Cardiac muscle cell (in vitro differentiated cells and primary cell): ENCODE measurements at regions not wholly inside any gene's neighbourhood (a gene's known extent, or its start where the extent isn't known, plus 50 kb on each side); places are given as distances from the start of the nearest gene placed in this dataset.

Experiments used
- DNase-seq, 2 donors: peaks; one replicate each; pipeline versions ENCODE4 v3.0.0 to v3.0.0-alpha.2; 2010 to 2017; ENCODE audit warnings: low read depth in 1 of 2, low spot score in 1 of 2
- H3K27ac ChIP-seq: fragments of 200-600 bp; sonication (generic); 2 replicates; pipeline ENCODE4 v1.5.1; 2016
- H3K27me3 ChIP-seq: fragments of 200-600 bp; sonication (generic); 2 replicates; pipeline ENCODE4 v1.6.0; 2016; ENCODE audit warnings: control low read depth
- H3K36me3 ChIP-seq: fragments of 200-600 bp; sonication (generic); 2 replicates; pipeline ENCODE4 v1.5.1; 2016; ENCODE audit warnings: control low read depth
- H3K4me1 ChIP-seq: fragments of 200-600 bp; sonication (generic); 2 replicates; pipeline ENCODE4 v1.8.1; 2017; ENCODE audit warnings: low read depth, mild to moderate bottlenecking, mixed run types
- H3K4me3 ChIP-seq: fragments of 200-600 bp; sonication (generic); 2 replicates; pipeline ENCODE4 v1.5.1; 2016; ENCODE audit warnings: mild to moderate bottlenecking
- H3K9me3 ChIP-seq: fragments of 200-600 bp; sonication (generic); 2 replicates; pipeline ENCODE4 v1.5.1; 2017; ENCODE audit warnings: low read depth, mild to moderate bottlenecking, control low read depth
- CTCF ChIP-seq: IDR thresholded peaks from 2 replicates; pipeline ENCODE4 v1.5.1; 2012; ENCODE audit warnings: low read depth, mild to moderate bottlenecking, low read length

GRCh38 chr10:4020631-4021030 is 235.6 kb upstream of the KLF6 start:
- no peak for DNase-seq
- no peaks in the 10 kb centered on the region for H3K9me3 ChIP-seq
- H3K4me3 ChIP-seq: no peak overlapping the region
- H3K27ac ChIP-seq: no peak overlapping the region
- H3K27me3 ChIP-seq: no peaks in the 10 kb centered on the region
- TF ChIP-seq CTCF: no peak
- H3K4me1 ChIP-seq: no peaks in the 10 kb centered on the region
- H3K36me3 ChIP-seq: no peaks in the 10 kb centered on the region

GRCh38 chr10:4018054-4018511 is 233.1 kb upstream of the KLF6 start:
- no peak for TF ChIP-seq CTCF
- no peak overlapping the region for H3K4me3 ChIP-seq
- no peak overlapping the region for H3K27ac ChIP-seq
- no peaks in the 10 kb centered on the region for H3K4me1 ChIP-seq
- H3K27me3 ChIP-seq: no peaks in the 10 kb centered on the region
- DNase-seq: no peak
- no peaks in the 10 kb centered on the region for H3K9me3 ChIP-seq
- no peaks in the 10 kb centered on the region for H3K36me3 ChIP-seq

GRCh38 chr10:4017336-4017735 is 232.3 kb upstream of the KLF6 start:
- H3K4me3 ChIP-seq: no peak overlapping the region
- H3K27ac ChIP-seq: no peak overlapping the region
- DNase-seq: no peak
- H3K27me3 ChIP-seq: no peaks in the 10 kb centered on the region
- H3K9me3 ChIP-seq: no peaks in the 10 kb centered on the region
- no peak for TF ChIP-seq CTCF
- no peaks in the 10 kb centered on the region for H3K36me3 ChIP-seq
- no peaks in the 10 kb centered on the region for H3K4me1 ChIP-seq

- no peak for DNase-seq
- no peak for TF ChIP-seq CTCF
- H3K27ac ChIP-seq: no peak overlapping the region
- no peaks in the 10 kb centered on the region for H3K36me3 ChIP-seq
- no peaks in the 10 kb centered on the region for H3K27me3 ChIP-seq
- H3K4me1 ChIP-seq: no peaks in the 10 kb centered on the region
- no peaks in the 10 kb centered on the region for H3K9me3 ChIP-seq
- H3K4me3 ChIP-seq: no peak overlapping the region
Measured at GRCh38 chr10:4016214-4016740, 231.3 kb upstream of the KLF6 start.

GRCh38 chr10:4013651-4014121 is 228.7 kb upstream of the KLF6 start:
- H3K9me3 ChIP-seq: no peaks in the 10 kb centered on the region
- DNase-seq: no peak
- no peaks in the 10 kb centered on the region for H3K4me1 ChIP-seq
- no peaks in the 10 kb centered on the region for H3K36me3 ChIP-seq
- TF ChIP-seq CTCF: no peak
- H3K27me3 ChIP-seq: no peaks in the 10 kb centered on the region
- no peak overlapping the region for H3K27ac ChIP-seq
- H3K4me3 ChIP-seq: no peak overlapping the region
